ENCODE measurements at regions not wholly inside any gene's neighbourhood (a gene's known extent, or its start where the extent isn't known, plus 50 kb on each side); places are given as distances from the start of the nearest gene placed in this dataset.
"Not testable (repeated sequence)": the region's sequence is repeated elsewhere in the genome, so short reads cannot be mapped to it uniquely, and the experiment has no call there.

DNA sequence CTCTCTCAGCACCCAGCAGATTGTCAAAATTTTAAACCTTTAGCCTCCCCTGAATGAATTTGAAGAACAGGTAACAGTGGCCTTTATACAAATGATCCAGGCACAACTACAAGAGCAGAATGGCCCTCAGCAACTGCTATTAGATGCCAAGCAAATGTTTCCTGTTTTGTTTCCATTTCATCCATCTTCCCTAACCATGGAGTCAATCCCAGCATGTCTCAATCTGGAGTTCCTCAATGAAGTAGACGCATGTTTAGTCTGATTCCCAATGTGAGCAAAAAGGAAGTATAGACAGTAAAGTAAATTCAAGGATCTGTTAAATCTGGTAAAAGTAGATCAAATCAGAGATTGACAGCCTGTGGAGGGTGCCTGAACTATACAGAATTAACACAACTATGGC, 1668.4 kb downstream of the SPATA31A7 start:
- H4K91ac ChIP-seq (ENCODE audit: insufficient read depth, low read depth, low read length); H3K18ac ChIP-seq (ENCODE audit: low read depth, low read length); H3K14ac ChIP-seq (replicated peaks; ENCODE audit: low read depth, low read length); dilution Hi-C loops (cut with HindIII; ENCODE audit: low sequenced_read_pairs, unreplicated experiment); H3K4me3 ChIP-seq (ENCODE audit: insufficient read depth, low read depth, low read length); H3K4ac ChIP-seq (ENCODE audit: low read depth, low read length); H3K23ac ChIP-seq (ENCODE audit: low read depth, low read length); H2AK5ac ChIP-seq (ENCODE audit: low read depth, low read length); CTCF ChIA-PET; H3K56ac ChIP-seq (ENCODE audit: extremely low read depth, insufficient read depth, low read length); H3K79me1 ChIP-seq (ENCODE audit: low read depth in 1 of 2, low read length in 2 of 2); H4K20me1 ChIP-seq (ENCODE audit: insufficient read depth, low read length); DNase-seq; H3K36me3 ChIP-seq (ENCODE audit: control insufficient read depth, insufficient read depth, low read length); POLR2A ChIA-PET (ENCODE audit: unreplicated experiment); H3K4me1 ChIP-seq (ENCODE audit: control insufficient read depth, insufficient read depth, low read length); H2BK5ac ChIP-seq (ENCODE audit: low read depth, low read length, poor library complexity, severe bottlenecking); ATAC-seq (ENCODE audit: low read depth); H3K9ac ChIP-seq (ENCODE audit: low read depth, low read length); in situ Hi-C loops (cut with MboI; ENCODE audit: low sequenced_read_pairs); H2BK20ac ChIP-seq (ENCODE audit: low read depth, low read length); H3K9me3 ChIP-seq (ENCODE audit: control insufficient read depth, insufficient read depth, low read length); H3K4me2 ChIP-seq (ENCODE audit: low read depth, low read length); H2BK120ac ChIP-seq (ENCODE audit: low read depth, low read length); H2AFZ ChIP-seq (replicated peaks; ENCODE audit: low read length, poor library complexity); H2BK15ac ChIP-seq (ENCODE audit: low read depth, low read length); H2AK9ac ChIP-seq (replicated peaks; ENCODE audit: low read depth, low read length, poor library complexity); intact Hi-C loops (cut with micrococcal nuclease); H3K27me3 ChIP-seq (ENCODE audit: control insufficient read depth, insufficient read depth, low read length); H3K9me1 ChIP-seq (ENCODE audit: insufficient read depth, low read length); BruUV-seq (replicated peaks); H4K5ac ChIP-seq (ENCODE audit: low read depth, low read length); H3K27ac ChIP-seq (ENCODE audit: insufficient read depth, low read length); H4K8ac ChIP-seq (ENCODE audit: low read depth in 2 of 2, low read length in 2 of 2): not testable (repeated sequence)
- no CpG with 5 or more reads among the region's 1 CpG for WGBS, 2 experiments (ENCODE audit: extremely low coverage in 2 of 2, insufficient read length in 1 of 2)

DNA sequence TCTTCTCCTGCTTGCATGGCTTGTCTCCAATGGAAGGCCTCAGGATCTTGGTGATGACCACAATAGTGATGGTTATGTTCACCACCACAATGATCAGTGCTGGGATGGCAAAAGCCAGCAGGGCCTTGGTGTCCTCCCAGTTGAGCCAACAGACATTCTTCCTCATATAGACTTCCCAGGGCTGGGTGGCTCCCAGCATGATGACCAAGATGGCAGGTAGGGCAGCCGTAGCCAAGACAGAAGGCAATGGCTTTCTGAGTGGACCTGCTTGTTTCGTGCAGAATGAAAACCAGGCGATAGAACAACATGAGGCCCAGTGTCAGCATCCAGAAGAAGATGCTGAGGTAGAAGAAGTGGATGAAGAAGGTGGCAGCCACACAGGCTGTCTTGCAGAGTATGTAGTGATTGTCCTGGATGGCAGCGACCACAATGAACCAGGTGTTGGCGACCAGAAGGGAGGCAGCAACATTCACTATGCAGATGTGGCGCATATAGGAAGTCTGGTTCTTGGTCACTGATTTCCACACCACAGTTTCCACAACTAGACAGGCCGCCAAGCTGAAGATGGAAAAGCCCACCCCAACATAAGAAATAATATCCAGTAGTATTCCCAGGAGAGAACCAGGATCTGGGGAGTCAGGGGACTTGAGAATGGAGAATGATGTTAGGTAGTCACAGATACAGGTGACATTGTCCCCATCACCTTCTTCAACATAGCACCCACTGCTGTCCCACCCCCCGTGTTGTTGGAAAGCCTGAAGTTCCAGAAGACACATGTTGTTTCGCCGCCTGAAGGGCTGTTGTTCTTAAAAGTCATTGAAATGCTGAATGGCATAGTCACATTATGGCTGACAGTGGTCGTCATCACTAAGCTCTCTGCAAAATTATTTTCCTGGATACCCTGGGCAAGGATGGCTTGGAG, 1671.4 kb downstream of the SPATA31A7 start:
- BruUV-seq (replicated peaks); H2AFZ ChIP-seq (replicated peaks; ENCODE audit: low read length, poor library complexity); dilution Hi-C loops (cut with HindIII; ENCODE audit: low sequenced_read_pairs, unreplicated experiment); H3K4me3 ChIP-seq (ENCODE audit: insufficient read depth, low read depth, low read length); H2BK120ac ChIP-seq (ENCODE audit: low read depth, low read length); H3K14ac ChIP-seq (replicated peaks; ENCODE audit: low read depth, low read length); H3K9ac ChIP-seq (ENCODE audit: low read depth, low read length); H4K8ac ChIP-seq (ENCODE audit: low read depth in 2 of 2, low read length in 2 of 2); H3K9me1 ChIP-seq (ENCODE audit: insufficient read depth, low read length); H2AK5ac ChIP-seq (ENCODE audit: low read depth, low read length); H3K36me3 ChIP-seq (ENCODE audit: control insufficient read depth, insufficient read depth, low read length); H3K27ac ChIP-seq (ENCODE audit: insufficient read depth, low read length); H2BK5ac ChIP-seq (ENCODE audit: low read depth, low read length, poor library complexity, severe bottlenecking); H2AK9ac ChIP-seq (replicated peaks; ENCODE audit: low read depth, low read length, poor library complexity); ATAC-seq (ENCODE audit: low read depth); H3K4me2 ChIP-seq (ENCODE audit: low read depth, low read length); H3K18ac ChIP-seq (ENCODE audit: low read depth, low read length); H4K5ac ChIP-seq (ENCODE audit: low read depth, low read length); intact Hi-C loops (cut with micrococcal nuclease); H4K91ac ChIP-seq (ENCODE audit: insufficient read depth, low read depth, low read length); H3K4me1 ChIP-seq (ENCODE audit: control insufficient read depth, insufficient read depth, low read length); H3K56ac ChIP-seq (ENCODE audit: extremely low read depth, insufficient read depth, low read length); H2BK15ac ChIP-seq (ENCODE audit: low read depth, low read length); in situ Hi-C loops (cut with MboI; ENCODE audit: low sequenced_read_pairs); H3K23ac ChIP-seq (ENCODE audit: low read depth, low read length); H4K20me1 ChIP-seq (ENCODE audit: insufficient read depth, low read length); H2BK20ac ChIP-seq (ENCODE audit: low read depth, low read length); DNase-seq; H3K4ac ChIP-seq (ENCODE audit: low read depth, low read length); H3K79me1 ChIP-seq (ENCODE audit: low read depth in 1 of 2, low read length in 2 of 2); POLR2A ChIA-PET (ENCODE audit: unreplicated experiment); CTCF ChIA-PET; H3K9me3 ChIP-seq (ENCODE audit: control insufficient read depth, insufficient read depth, low read length): not testable (repeated sequence)
- peaks cover 20% of the 10 kb centered on the region for H3K27me3 ChIP-seq (ENCODE audit: control insufficient read depth, insufficient read depth, low read length)
- 69% methylated on average over 5 of the region's 11 CpGs; no CpG with 5 or more reads in 1 of the 2 experiments for WGBS, 2 experiments (ENCODE audit: extremely low coverage in 2 of 2, insufficient read length in 1 of 2)

All from IMR-90 (cell line).